22Rv1 (cell line): ENCODE measurements at regions not wholly inside any gene's neighbourhood (a gene's known extent, or its start where the extent isn't known, plus 50 kb on each side); places are given as distances from the start of the nearest gene placed in this dataset.

Source experiments
- CTCF ChIP-seq: fragments of 450-650 bp; IDR thresholded peaks from 2 replicates; pipeline ENCODE4 v1.5.1; 2017; ENCODE audit warnings: mild to moderate bottlenecking
- ZFX ChIP-seq: fragments of 450-650 bp; IDR thresholded peaks from 2 replicates; pipeline ENCODE4 v1.6.1; 2017; ENCODE audit warnings: antibody characterized with exemption, borderline replicate concordance

GRCh38 chr16:49216593-49216992, 65.0 kb downstream of the CBLN1 start:
- TF ChIP-seq CTCF (no peak), ZFX (no peak)
